Ecto neural progenitor cell (in vitro differentiated cells): ENCODE measurements at regions not wholly inside any gene's neighbourhood (a gene's known extent, or its start where the extent isn't known, plus 50 kb on each side); places are given as distances from the start of the nearest gene placed in this dataset.
"Not testable (repeated sequence)": the region's sequence is repeated elsewhere in the genome, so short reads cannot be mapped to it uniquely, and the experiment has no call there.

Source experiments
- DNase-seq: peaks from one replicate; pipeline ENCODE4 v3.0.0-alpha.2; 2018; ENCODE audit warnings: low spot score

GRCh38 chr12:58419905-58420304 lies 478.5 kb downstream of the ATP23 start:
- no peak for DNase-seq

DNA sequence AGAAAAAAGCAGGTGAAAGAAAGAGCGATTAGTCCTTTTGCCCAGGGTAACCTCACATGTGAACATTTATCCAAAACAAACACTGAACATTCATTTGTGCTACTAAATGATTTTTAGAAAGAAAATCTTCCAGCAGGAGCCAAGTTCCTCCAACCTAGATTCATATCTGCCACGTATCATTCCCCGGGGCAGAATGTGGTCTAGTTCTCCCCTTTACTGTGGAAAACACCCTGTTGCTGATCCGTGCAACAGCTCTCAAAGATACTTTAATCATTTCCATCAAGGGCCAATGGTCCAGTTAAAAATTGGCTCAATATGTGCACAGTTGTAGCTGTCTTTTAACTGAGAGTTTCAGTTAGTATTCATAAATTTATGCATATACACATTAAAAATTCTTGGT lies 479.1 kb downstream of the ATP23 start:
- DNase-seq: no peak

- no peak for DNase-seq
Observed at GRCh38 chr12:58421990-58422389, 480.6 kb downstream of the ATP23 start.

- DNase-seq: no peak
Observed at GRCh38 chr12:58424735-58425392, 483.5 kb downstream of the ATP23 start.

GRCh38 chr12:58425481-58426392 lies 484.4 kb downstream of the ATP23 start:
- peak; percentile 63 for DNase-seq

DNA sequence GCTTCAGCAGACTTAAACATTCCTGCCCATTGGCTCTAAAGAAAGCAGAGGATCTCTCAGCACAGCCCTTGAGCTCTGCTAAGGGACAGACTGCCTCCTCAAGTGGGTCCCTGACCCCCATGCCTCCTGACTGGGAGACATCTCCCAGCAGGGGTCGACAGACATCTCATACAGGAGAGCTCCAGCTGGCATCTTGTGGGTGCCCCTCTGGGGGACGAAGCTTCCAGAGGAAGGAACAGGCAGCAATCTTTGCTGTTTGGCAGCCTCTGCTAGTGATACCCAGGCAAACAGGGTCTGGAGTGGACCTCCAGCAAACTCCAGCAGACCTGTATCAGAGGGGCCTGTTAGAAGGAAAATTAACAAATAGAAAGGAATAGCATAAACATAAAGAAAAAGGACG lies 485.1 kb downstream of the ATP23 start:
- not testable (repeated sequence) for DNase-seq

DNA sequence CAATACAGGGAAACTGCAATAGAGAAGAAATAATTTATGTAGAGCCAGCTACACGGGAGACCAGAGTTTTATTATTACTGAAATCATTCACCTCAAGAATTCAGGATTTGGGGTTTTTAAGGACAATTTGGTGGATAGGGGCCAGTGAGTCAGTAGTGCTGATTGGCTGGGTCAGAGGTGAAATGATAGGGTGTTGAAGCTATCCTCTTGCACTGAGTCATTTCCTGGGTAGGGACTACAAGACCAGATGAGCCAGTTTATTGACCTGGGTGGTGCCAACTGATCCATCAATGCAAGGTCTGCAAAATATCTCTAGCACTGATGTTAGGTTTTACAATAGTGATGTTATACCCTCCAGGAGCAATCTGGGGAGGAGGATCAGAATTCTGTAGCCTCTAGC lies 486.3 kb downstream of the LRIG3 start:
- DNase-seq: no peak

DNA sequence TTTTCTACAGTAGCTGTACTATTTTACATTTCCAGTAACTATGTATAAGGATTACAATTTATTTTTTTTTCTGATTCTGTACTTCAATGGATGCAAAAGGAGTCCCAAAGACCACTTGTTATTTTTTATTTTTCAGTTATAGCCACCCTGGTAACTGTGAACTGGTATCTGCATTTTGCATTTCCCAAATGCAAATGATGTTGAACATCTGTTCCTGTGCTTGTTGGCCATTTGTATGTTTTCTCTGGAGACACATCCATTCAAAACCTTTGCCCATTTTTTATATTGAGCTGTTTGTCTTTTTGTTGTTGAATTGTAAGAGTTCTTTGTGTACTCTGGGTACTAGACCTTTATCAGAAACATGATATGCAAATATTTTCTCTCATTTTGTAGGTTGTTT lies 485.6 kb downstream of the LRIG3 start:
- no peak for DNase-seq

- no peak for DNase-seq
Observed at GRCh38 chr12:58435647-58436046, 484.7 kb downstream of the LRIG3 start.

- no peak for DNase-seq
Observed at GRCh38 chr12:58441483-58441882, 478.8 kb downstream of the LRIG3 start.

- no peak for DNase-seq
Observed at GRCh38 chr12:58443273-58443980, 476.9 kb downstream of the LRIG3 start.

GRCh38 chr12:58443981-58444371 lies 476.3 kb downstream of the LRIG3 start:
- no peak for DNase-seq

- no peak for DNase-seq
Observed at GRCh38 chr12:58450868-58451482, 469.3 kb downstream of the LRIG3 start.

DNA sequence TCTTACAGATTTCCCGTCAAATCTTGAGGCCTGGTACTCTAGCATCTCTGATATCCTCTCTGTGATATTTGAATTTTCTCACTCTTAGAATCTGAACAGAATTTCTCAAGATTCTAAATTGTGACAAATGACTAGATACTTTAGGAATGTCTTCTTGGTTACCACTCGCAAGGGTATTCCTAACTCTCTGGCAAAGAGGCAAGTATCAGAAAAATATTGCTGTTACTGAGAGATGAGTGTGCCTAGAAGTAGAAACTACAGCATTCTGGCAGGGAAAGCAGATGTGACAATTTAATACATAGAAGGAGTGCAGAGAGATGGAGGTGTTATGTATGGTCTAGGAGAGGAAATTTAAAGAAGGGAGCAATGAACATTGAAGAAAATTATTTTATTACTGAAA lies 467.8 kb downstream of the LRIG3 start:
- DNase-seq: no peak

DNA sequence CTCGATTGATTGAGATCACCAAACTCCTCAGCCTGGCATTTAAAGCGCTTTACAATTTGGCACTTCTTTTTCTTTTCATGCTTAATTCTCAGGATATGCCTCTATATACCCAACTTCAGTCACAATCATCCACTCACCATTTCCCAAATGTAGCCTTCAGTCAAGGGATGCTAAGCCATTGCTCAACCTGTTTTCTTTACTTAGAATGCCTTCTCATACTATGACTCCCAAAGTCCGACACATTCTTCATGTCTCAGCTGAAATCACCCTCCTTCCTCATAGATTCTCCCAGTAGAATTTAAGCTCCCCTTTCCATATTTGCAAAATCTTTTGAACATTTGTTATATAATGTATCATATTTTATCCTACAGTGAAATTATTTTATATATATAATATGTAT lies 467.0 kb downstream of the LRIG3 start:
- no peak for DNase-seq

DNA sequence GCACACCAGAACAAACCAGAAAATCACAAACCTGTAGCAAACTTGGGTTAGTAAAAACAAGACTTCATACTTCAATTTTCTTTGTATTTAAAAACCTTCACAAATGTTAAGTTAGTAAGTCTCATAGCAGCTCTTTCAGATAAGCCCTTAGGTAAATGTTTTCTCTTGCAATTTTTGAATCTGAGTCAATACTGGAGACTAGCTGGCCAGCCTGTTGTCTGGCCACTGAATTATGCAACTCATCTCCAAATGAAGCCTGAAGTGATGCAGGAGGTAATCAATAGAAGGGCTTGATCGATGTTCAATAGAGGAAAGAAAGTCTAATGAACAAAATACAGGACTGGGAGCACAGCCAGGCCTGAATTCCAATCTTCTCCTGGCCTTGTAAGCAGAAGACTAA lies 465.2 kb downstream of the LRIG3 start:
- DNase-seq: no peak

DNA sequence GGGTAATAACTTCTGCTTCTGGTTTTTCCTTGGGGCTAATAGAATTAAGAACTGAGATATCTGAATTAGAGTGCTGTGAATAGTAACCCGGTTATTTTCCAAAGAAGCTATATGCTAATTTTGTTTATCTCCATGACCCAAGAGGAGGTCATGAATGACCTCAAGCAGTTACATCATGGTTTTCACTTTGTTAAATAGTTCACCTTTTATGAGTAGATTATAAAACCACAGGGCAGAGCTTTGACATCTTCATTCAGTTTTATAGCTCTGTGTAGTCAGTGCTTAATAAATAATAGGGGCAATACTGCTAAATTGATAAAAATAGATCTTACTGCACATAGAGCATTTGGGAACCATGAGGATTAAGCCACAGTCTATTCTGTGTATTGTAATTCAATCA lies 462.2 kb downstream of the LRIG3 start:
- DNase-seq: no peak

DNA sequence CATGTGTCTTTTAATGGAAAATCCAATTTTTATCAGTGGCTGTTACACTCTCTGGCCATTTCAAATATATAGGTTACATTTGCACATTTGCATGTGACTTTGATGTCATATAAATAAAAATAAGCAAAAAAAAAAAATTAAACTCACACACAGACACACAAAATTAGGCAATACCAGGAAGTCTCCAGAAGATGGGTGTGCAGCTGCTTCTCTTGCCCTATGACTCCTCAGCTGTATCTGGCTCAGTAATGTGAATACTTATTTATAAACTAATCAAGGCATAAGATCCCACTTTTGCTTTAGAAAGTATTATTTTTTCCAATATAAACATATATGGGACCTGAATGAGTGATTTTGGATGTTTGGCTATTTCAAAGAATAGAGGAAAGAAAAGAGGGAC lies 461.1 kb downstream of the LRIG3 start:
- DNase-seq: no peak

DNA sequence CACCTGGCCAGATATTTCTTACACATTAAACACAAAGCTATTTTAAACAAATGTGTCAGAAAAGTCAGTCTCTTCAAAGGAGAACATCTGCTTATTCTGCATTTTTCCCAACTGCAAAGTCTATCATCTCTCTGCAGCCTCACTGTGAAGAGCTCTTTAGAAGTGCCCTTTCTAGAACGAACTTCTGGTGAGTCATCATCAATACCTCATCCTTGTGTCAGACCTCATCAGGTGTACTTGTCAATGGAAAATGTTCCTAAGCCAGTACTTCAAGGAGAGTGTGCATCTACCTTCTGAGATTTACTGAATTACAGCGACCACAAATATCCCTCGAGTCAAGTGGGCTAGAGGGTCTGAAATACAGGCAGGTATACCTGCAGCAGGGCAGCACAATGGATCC lies 457.3 kb downstream of the LRIG3 start:
- DNase-seq: no peak

- DNase-seq: no peak
Observed at GRCh38 chr12:58465418-58465817, 454.9 kb downstream of the LRIG3 start.

DNA sequence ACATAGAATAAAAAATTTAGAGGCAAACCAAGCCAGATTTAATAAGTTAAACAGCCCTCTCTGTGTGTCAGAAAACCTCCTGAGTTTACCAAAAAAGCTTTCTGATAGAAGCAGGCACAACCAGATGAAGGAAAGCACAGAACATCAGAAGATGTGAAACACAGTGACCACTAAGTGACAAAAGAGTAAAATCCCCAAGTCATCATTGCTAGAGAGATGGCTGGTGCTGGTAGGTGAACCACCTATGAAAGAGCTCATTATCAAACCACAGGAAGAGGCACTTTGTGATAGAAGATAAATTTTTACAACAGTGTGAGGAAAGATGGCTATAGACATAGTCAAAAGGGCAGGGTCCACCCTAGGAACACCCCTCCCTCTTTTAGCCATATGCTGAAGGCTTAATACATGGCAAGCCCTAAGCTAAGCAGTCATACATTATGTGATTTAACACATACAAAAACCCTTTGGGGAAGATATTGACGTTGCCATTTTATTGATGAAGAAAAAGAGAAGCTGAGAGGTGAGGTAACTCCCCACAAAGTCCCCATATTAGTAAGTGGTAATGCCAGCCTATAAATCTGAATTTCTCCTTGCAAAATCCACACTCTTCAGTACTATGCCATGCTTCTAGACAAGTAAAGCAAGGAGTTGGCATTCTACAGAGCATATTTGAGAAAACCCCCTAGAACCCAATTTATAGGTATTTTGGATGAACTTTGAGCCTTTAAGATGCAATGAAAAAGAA lies 449.9 kb downstream of the LRIG3 start:
- no peak for DNase-seq

- no peak for DNase-seq
Observed at GRCh38 chr12:58479401-58479800, 440.9 kb downstream of the LRIG3 start.
